IMR-90 (cell line): ENCODE measurements at regions not wholly inside any gene's neighbourhood (a gene's known extent, or its start where the extent isn't known, plus 50 kb on each side); places are given as distances from the start of the nearest gene placed in this dataset.

Experiments
- BHLHE40 ChIP-seq: fragments of 150-350 bp; IDR thresholded peaks from 2 replicates; pipeline ENCODE4 v1.6.1; 2016; ENCODE audit warnings: mild to moderate bottlenecking, low read depth, low read length
- CTCF ChIP-seq: conservative IDR thresholded peaks from 2 replicates; pipeline ENCODE4 v1.5.1; 2012; ENCODE audit warnings: mild to moderate bottlenecking, low read depth, low read length, improper control_type of control experiment
- FOS ChIP-seq: fragments of 150-350 bp; IDR thresholded peaks from 2 replicates; pipeline ENCODE4 v1.6.1; 2016; ENCODE audit warnings: low read depth, low read length
- SMC3 ChIP-seq: fragments of 150-350 bp; IDR thresholded peaks from 2 replicates; pipeline ENCODE4 v1.6.1; 2016; ENCODE audit warnings: low read depth, mild to moderate bottlenecking, antibody characterized with exemption, low read length, moderate library complexity

GRCh38 chr16:86799367-86799766, 221.0 kb downstream of the FOXL1 start:
- TF ChIP-seq CTCF (no peak), SMC3 (no peak), BHLHE40 (no peak), FOS (no peak)
